H9 (cell line): ENCODE measurements at regions not wholly inside any gene's neighbourhood (a gene's known extent, or its start where the extent isn't known, plus 50 kb on each side); places are given as distances from the start of the nearest gene placed in this dataset.

ENCODE experiments used
- DNase-seq: peaks from one replicate; pipeline ENCODE4 v3.0.0-alpha.2; 2017
- H2AFZ ChIP-seq: one replicate; pipeline ENCODE4 v1.6.1; 2013; ENCODE audit warnings: mild to moderate bottlenecking, low read length, control low read depth, moderate library complexity
- H2AK5ac ChIP-seq: 2 replicates; pipeline ENCODE4 v1.6.1; 2013; ENCODE audit warnings: low read length, control low read depth, mixed read lengths; ENCODE audit not compliant: insufficient read length
- H2BK120ac ChIP-seq: one replicate; pipeline ENCODE4 v1.6.1; 2013; ENCODE audit warnings: low read depth, mild to moderate bottlenecking, low read length, control low read depth, inconsistent platforms; ENCODE audit not compliant: poor library complexity, severe bottlenecking
- H2BK12ac ChIP-seq: 2 replicates; pipeline ENCODE4 v1.6.1; 2013; ENCODE audit warnings: low read length, control low read depth, mixed read lengths, low read depth; ENCODE audit not compliant: insufficient read length
- H2BK15ac ChIP-seq: 2 replicates; pipeline ENCODE4 v1.6.1; 2013; ENCODE audit warnings: low read depth, low read length, control low read depth
- H2BK20ac ChIP-seq: one replicate; pipeline ENCODE4 v1.6.1; 2013; ENCODE audit warnings: low read depth, mild to moderate bottlenecking, low read length, control low read depth, inconsistent platforms; ENCODE audit not compliant: poor library complexity, severe bottlenecking
- H2BK5ac ChIP-seq: 2 replicates; pipeline ENCODE4 v1.6.1; 2013; ENCODE audit warnings: low read length, control low read depth, mixed read lengths; ENCODE audit not compliant: insufficient read length
- H3K14ac ChIP-seq: 2 replicates; pipeline ENCODE4 v1.6.1; 2013; ENCODE audit warnings: low read length, control low read depth; ENCODE audit not compliant: insufficient read depth
- H3K18ac ChIP-seq: 2 replicates; pipeline ENCODE4 v1.6.1; 2013; ENCODE audit warnings: low read depth, mild to moderate bottlenecking, mixed read lengths, low read length, control low read depth; ENCODE audit not compliant: insufficient read length
- H3K23ac ChIP-seq: 2 replicates; pipeline ENCODE4 v1.6.1; 2013; ENCODE audit warnings: low read length, control low read depth, mixed read lengths, low read depth; ENCODE audit not compliant: insufficient read length
- H3K23me2 ChIP-seq: 2 replicates; pipeline ENCODE4 v1.6.1; 2013; ENCODE audit warnings: low read depth, mild to moderate bottlenecking, mixed read lengths, low read length, control low read depth; ENCODE audit not compliant: insufficient read length, poor library complexity, severe bottlenecking
- H3K27ac ChIP-seq: 2 replicates; pipeline ENCODE4 v1.5.1; 2013; ENCODE audit warnings: low read length, control low read depth, mixed read lengths, low read depth; ENCODE audit not compliant: insufficient read length
- H3K27me3 ChIP-seq: 2 replicates; pipeline ENCODE4 v1.6.1; 2013; ENCODE audit warnings: low read length, control low read depth, inconsistent platforms; ENCODE audit not compliant: insufficient read depth
- H3K4ac ChIP-seq: 2 replicates; pipeline ENCODE4 v1.6.1; 2013; ENCODE audit warnings: low read depth, mild to moderate bottlenecking, control low read depth, inconsistent platforms, low read length, moderate library complexity
- H3K4me1 ChIP-seq: 2 replicates; pipeline ENCODE4 v1.6.1; 2013; ENCODE audit warnings: low read length, control low read depth, inconsistent platforms; ENCODE audit not compliant: insufficient read depth
- H3K4me2 ChIP-seq: 2 replicates; pipeline ENCODE4 v1.6.1; 2013; ENCODE audit warnings: low read length, control low read depth, mixed read lengths; ENCODE audit not compliant: insufficient read length, insufficient read depth
- H3K56ac ChIP-seq: 2 replicates; pipeline ENCODE4 v1.6.1; 2013; ENCODE audit warnings: low read depth, mild to moderate bottlenecking, mixed read lengths, low read length, control low read depth; ENCODE audit not compliant: insufficient read length
- H3K79me1 ChIP-seq: 2 replicates; pipeline ENCODE4 v1.6.1; 2013; ENCODE audit warnings: low read depth, mild to moderate bottlenecking, moderate library complexity, low read length, control low read depth, inconsistent platforms; ENCODE audit not compliant: insufficient read depth, poor library complexity, severe bottlenecking
- H3K79me2 ChIP-seq: 2 replicates; pipeline ENCODE4 v1.6.1; 2013; ENCODE audit warnings: low read length, control low read depth, inconsistent platforms; ENCODE audit not compliant: insufficient read depth
- H3K9ac ChIP-seq: 2 replicates; pipeline ENCODE4 v1.6.1; 2013; ENCODE audit warnings: low read length, control low read depth, mixed read lengths; ENCODE audit not compliant: insufficient read length; ENCODE audit errors: extremely low read depth
- H3K9me3 ChIP-seq: one replicate; pipeline ENCODE4 v1.6.1; 2013; ENCODE audit warnings: low read depth, low read length, inconsistent platforms; ENCODE audit not compliant: control insufficient read depth
- H3T11ph ChIP-seq: one replicate; pipeline ENCODE4 v1.6.1; 2013; ENCODE audit warnings: mild to moderate bottlenecking, low read length, control low read depth, inconsistent platforms
- H4K20me1 ChIP-seq: one replicate; pipeline ENCODE4 v1.6.1; 2013; ENCODE audit not compliant: control insufficient read depth, insufficient read length, insufficient read depth
- H4K5ac ChIP-seq: 2 replicates; pipeline ENCODE4 v1.6.1; 2013; ENCODE audit warnings: low read depth, mild to moderate bottlenecking, mixed read lengths, low read length, control low read depth; ENCODE audit not compliant: insufficient read length
- H4K8ac ChIP-seq: replicated peaks from 2 replicates; pipeline ENCODE4 v1.6.1; 2013; ENCODE audit warnings: low read length, control low read depth, mixed read lengths, low read depth; ENCODE audit not compliant: insufficient read length
- H4K91ac ChIP-seq: 2 replicates; pipeline ENCODE4 v1.6.1; 2013; ENCODE audit warnings: low read depth, mild to moderate bottlenecking, moderate library complexity, mixed read lengths, low read length, control low read depth; ENCODE audit not compliant: insufficient read length
- H3K27ac Mint-ChIP-seq, 3 experiments: 2 replicates in 2 of 3; 3 replicates in 1 of 3; pipeline ENCODE4 v1.8.0; 2020 to 2021; ENCODE audit warnings: mixed read lengths in 3 of 3, mild to moderate bottlenecking in 1 of 3, moderate library complexity in 1 of 3
- H3K27me3 Mint-ChIP-seq: 2 replicates; pipeline ENCODE4 v1.8.0; 2021; ENCODE audit warnings: low read depth, mild to moderate bottlenecking, moderate library complexity, mixed read lengths
- H3K36me3 Mint-ChIP-seq, 3 experiments: 2 replicates in 2 of 3; 3 replicates in 1 of 3; pipeline ENCODE4 v1.8.0; 2020 to 2021; ENCODE audit warnings: low read depth in 3 of 3, mixed read lengths in 3 of 3; ENCODE audit not compliant: insufficient read depth in 1 of 3
- H3K4me1 Mint-ChIP-seq, 2 experiments: 2 replicates each; pipeline ENCODE4 v1.8.0; 2020; ENCODE audit warnings: mixed read lengths in 2 of 2
- H3K4me3 Mint-ChIP-seq, 2 experiments: 2 replicates in 1 of 2; 3 replicates in 1 of 2; pipeline ENCODE4 v1.8.0; 2020 to 2021; ENCODE audit warnings: mild to moderate bottlenecking in 2 of 2, mixed read lengths in 2 of 2, moderate library complexity in 1 of 2
- H3K9me3 Mint-ChIP-seq, 2 experiments: 2 replicates in 1 of 2; 3 replicates in 1 of 2; pipeline ENCODE4 v1.8.0; 2020; ENCODE audit warnings: mild to moderate bottlenecking in 2 of 2, mixed read lengths in 2 of 2, moderate library complexity in 1 of 2
- CTCF ChIP-seq: fragments of 200-600 bp; sonication (generic); conservative IDR thresholded peaks from 3 replicates; pipeline ENCODE4 v1.8.0; 2021; ENCODE audit warnings: antibody characterized with exemption, mild to moderate bottlenecking
- whole genome bisulfite sequencing: extraction: QIAGEN DNeasy Blood & Tissue Kit; methylation state at CpG from one replicate; pipeline ENCODE4 v1.1.7; 2013; ENCODE audit warnings: missing lambda C conversion rate, low lambda C conversion rate, mixed read lengths; ENCODE audit not compliant: insufficient read length; ENCODE audit errors: extremely low coverage; 5-methylcytosine and 5-hydroxymethylcytosine counted together

GRCh38 chr21:25283720-25284119 lies 323.6 kb downstream of the MRPL39 start:
- H3K36me3 Mint-ChIP-seq: no peaks in the 10 kb centered on the region
- H2BK15ac ChIP-seq: no peak overlapping the region

More at GRCh38 chr21:25283720-25284119, 323.6 kb downstream of the MRPL39 start:
- no peak overlapping the region for H2BK120ac ChIP-seq
- no CpG with 5 or more reads among the region's 6 CpGs for WGBS
- H3K23ac ChIP-seq: no peak overlapping the region
- H3K27me3 Mint-ChIP-seq: peaks cover 2% of the 10 kb centered on the region; the same call in 1 of the 2 replicates
- H3K9ac ChIP-seq: no peak overlapping the region
- DNase-seq: peak; percentile 35
- no peaks in the 10 kb centered on the region for H3K79me1 ChIP-seq
- H2AFZ ChIP-seq: no peak overlapping the region
- H3K56ac ChIP-seq: no peak overlapping the region
- no peak overlapping the region for H4K8ac ChIP-seq
- H3K9me3 ChIP-seq: no peaks in the 10 kb centered on the region
- peaks cover 2% of the 10 kb centered on the region; the same call in 1 of the 2 replicates for H3K4me1 ChIP-seq
- H3K79me2 ChIP-seq: no peaks in the 10 kb centered on the region
- no peak overlapping the region for H3K14ac ChIP-seq
- no peak overlapping the region for H2BK12ac ChIP-seq
- H4K91ac ChIP-seq: no peak overlapping the region
- no peaks in the 10 kb centered on the region; a peak in 1 of 5 replicates for H3K9me3 Mint-ChIP-seq
- H4K20me1 ChIP-seq: no peaks in the 10 kb centered on the region
- no peak overlapping the region for H4K5ac ChIP-seq
- no peak overlapping the region for H3K4me3 Mint-ChIP-seq
- H3K18ac ChIP-seq: no peak overlapping the region
- TF ChIP-seq CTCF: peak; percentile 70
- no peak overlapping the region for H3K4me2 ChIP-seq
- no peak overlapping the region for H2BK5ac ChIP-seq
- H3K27me3 ChIP-seq: no peaks in the 10 kb centered on the region
- no peak overlapping the region for H2AK5ac ChIP-seq
- no peak overlapping the region for H3K27ac ChIP-seq
- peaks cover 23 to 37% of the 10 kb centered on the region in 2 experiments for H3K4me1 Mint-ChIP-seq
- H3T11ph ChIP-seq: no peak overlapping the region
- H3K27ac Mint-ChIP-seq: no peak overlapping the region
- H3K23me2 ChIP-seq: no peaks in the 10 kb centered on the region
- H2BK20ac ChIP-seq: no peak overlapping the region
- no peak overlapping the region for H3K4ac ChIP-seq
